Fibroblast of mammary gland (primary cell): ENCODE measurements at regions not wholly inside any gene's neighbourhood (a gene's known extent, or its start where the extent isn't known, plus 50 kb on each side); places are given as distances from the start of the nearest gene placed in this dataset.
"Not testable (repeated sequence)": the region's sequence is repeated elsewhere in the genome, so short reads cannot be mapped to it uniquely, and the experiment has no call there.

ENCODE experiments used
- DNase-seq: peaks from one replicate; pipeline ENCODE4 v3.0.0-alpha.2; 2010; ENCODE audit warnings: low read depth
- H3K4me3 ChIP-seq: 2 replicates; pipeline ENCODE4 v1.5.1; 2011; ENCODE audit warnings: low read depth, mild to moderate bottlenecking, low read length, moderate library complexity; ENCODE audit not compliant: control insufficient read depth
- CTCF ChIP-seq: conservative IDR thresholded peaks from 2 replicates; pipeline ENCODE4 v1.5.1; 2011; ENCODE audit warnings: low read depth, low read length, inconsistent platforms; ENCODE audit not compliant: control insufficient read depth, insufficient read depth

- DNase-seq = no peak
- no peak overlapping the region for H3K4me3 ChIP-seq
- no peak for TF ChIP-seq CTCF
These were observed 115.4 kb downstream of the SCG2 start for GRCh38 chr2:223486751-223487150.

- TF ChIP-seq CTCF = no peak
- H3K4me3 ChIP-seq = no peak overlapping the region
- DNase-seq = no peak
These were observed 114.8 kb downstream of the SCG2 start for GRCh38 chr2:223487214-223487846.

GRCh38 chr2:223488814-223489213, 113.3 kb downstream of the SCG2 start:
- no peak for TF ChIP-seq CTCF
- no peak overlapping the region for H3K4me3 ChIP-seq
- DNase-seq = peak; percentile 52

GRCh38 chr2:223494496-223494895, 107.7 kb downstream of the SCG2 start:
- no peak for DNase-seq
- H3K4me3 ChIP-seq = no peak overlapping the region
- no peak for TF ChIP-seq CTCF

- TF ChIP-seq CTCF = no peak
- DNase-seq = peak; percentile 31
These were observed 107.2 kb downstream of the SCG2 start for GRCh38 chr2:223494942-223495341.

GRCh38 chr2:223496853-223497252, 105.3 kb downstream of the SCG2 start:
- not testable (repeated sequence) for DNase-seq, H3K4me3 ChIP-seq

More at GRCh38 chr2:223494942-223495341, 107.2 kb downstream of the SCG2 start:
- H3K4me3 ChIP-seq = no peak overlapping the region

- H3K4me3 ChIP-seq = no peak overlapping the region
- DNase-seq = no peak
- no peak for TF ChIP-seq CTCF
These were observed 101.5 kb downstream of the SCG2 start for GRCh38 chr2:223500709-223501108.
